ENCODE measurements at regions not wholly inside any gene's neighbourhood (a gene's known extent, or its start where the extent isn't known, plus 50 kb on each side); places are given as distances from the start of the nearest gene placed in this dataset.
A peak's percentile ranks its signal among the peaks of the same experiment; 100 is the strongest.

DNA sequence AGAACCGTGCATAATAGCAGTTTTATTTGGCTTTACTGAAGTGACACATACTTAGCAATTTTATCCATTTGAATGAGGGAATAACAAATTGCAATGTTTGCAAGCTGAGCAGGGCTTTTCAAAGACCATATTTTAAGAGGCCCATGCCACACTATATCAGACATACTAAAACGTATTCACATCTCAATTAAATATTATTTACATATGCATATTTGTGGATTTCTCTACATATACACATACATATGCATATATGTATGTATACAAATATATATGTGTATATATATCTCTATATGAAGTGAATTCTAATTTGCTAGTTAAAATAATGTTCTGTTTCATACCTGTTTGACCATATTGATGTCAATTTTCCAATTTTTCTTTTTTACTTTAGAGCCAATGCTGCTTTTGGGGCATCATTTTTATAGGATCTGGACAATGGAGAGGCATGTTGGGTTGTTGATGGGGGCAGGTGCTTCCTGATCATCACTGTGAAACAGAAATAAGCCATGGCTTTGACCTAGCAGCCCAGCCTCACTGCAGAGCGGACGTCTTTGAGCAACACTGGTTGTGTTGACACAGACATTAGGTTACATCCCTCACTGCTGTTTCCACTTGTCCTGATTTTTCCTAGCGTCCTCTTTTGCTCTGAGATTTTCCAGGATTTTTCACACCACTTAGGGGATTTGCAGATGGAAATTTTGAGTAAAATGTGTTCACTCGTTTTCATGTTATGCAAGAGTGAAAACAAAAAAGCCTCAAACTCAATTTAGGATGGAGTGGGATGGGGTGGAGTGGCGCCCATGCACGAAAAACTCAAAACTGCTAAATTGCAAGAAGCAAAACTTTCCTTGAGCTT, 56.9 kb downstream of the RDH14 start:
- no peak for DNase-seq

DNA sequence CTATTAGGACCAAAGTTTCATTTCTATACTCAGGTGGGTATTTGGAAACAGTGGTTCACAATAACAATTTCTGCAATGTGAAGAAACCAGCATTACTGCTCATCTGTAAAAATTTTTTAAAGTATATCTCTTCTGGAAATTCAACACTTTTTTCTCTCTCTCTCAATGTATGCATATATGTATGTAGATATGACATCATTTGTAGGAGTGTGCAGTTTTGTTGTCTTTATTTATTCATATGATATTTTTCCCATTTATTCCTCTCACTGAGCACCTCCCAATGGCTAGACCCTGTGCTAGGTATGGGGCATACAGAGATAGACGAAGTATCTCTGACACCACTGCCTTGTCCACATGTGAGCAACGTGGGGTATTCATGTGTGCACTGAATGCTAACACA, 58.3 kb downstream of the RDH14 start:
- no peak for DNase-seq

DNA sequence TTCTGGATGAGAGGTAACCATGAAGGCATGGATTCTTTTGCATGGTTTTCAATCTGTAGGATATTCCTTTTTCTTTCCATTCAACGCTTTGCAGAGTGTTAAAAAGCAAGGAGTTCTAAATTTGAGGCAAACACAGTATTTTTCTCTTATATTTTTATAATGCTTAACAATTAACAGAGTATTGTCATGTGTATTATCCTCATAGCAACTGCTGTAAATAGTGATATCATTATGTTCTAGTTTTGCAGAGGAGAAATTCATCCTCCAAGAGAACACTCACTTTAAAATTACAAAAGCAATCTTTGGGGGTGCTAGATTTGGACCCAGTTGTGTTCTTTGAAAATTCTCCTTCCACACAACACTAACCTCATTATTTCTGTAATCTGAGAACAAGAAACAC, 58.7 kb downstream of the RDH14 start:
- no peak for DNase-seq

DNA sequence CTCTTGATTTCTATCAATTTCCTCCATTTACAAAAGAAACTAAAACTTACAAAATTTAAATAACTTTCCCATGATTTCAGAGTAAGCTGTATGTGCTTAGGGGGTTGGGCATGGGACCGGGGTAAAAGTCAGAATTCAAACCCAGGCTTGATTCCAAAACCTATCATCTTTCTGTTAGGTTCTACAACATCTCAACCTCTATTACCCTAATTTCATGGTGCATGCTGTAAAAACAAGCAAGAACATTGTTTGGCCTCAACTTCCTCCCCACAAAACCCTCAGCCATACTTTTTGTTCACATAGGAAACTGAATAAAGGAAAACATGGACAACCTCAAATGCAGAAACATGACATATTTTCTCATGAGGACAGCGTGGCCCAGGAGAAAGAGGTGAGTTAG, 59.3 kb downstream of the RDH14 start:
- DNase-seq = no peak

DNA sequence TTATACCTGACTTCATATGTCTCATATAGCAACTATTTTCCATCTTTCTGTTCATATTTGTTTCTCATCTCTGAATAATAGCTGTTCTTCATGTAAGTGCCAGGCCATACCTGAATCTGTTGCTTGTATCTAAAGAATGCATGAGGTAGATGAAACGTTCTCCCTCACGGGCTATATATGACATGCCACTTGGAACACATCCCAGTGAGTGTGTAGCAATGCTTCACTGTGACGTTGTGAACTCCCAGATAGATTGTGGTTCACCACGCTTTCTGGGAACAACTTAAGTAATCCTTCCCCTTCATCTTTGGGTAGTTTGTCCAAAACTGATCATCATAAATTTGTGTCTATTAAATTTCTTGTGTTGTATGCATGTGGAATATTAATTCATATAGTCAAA, 60.1 kb downstream of the RDH14 start:
- peak in 1 of 4 experiments; percentile 8 for DNase-seq

DNA sequence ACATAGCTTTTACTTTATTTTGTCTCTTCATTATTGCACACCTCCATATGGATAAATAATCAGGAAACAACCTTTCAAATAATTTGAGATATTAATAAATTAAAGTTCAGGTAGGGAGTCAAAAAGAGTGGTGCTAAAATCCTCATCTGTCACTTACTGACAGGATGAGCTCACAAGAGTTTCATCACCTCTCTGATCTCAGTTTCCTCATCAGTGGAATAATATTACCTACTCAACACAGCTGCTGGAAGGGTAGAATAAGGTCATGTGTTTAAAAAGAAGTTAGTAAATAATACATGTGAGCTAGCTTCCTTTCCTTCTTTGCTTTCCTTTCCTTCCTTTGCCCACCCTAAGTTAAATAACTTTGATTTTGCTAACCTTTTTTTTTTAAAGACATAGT, 61.9 kb downstream of the RDH14 start:
- DNase-seq = no peak

DNA sequence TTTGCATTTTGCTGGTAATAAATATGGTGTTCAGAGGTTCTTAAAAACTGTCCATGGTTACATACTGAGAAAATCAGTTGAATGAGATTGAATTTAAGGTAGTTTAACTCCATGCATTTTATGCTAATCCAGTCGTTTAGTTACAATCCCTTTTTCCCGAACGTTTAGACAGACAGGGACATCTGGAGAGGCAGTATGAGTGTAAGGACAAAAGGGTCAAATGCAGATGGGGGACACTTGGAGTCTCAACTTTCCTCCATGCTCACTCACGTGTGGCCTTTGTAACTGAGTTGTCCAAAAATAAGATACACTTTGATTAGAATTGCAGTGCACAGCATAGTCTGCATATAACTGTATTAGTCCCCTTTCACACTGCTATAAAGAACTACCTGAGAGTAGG, 63.9 kb downstream of the RDH14 start:
- no peak for DNase-seq

DNA sequence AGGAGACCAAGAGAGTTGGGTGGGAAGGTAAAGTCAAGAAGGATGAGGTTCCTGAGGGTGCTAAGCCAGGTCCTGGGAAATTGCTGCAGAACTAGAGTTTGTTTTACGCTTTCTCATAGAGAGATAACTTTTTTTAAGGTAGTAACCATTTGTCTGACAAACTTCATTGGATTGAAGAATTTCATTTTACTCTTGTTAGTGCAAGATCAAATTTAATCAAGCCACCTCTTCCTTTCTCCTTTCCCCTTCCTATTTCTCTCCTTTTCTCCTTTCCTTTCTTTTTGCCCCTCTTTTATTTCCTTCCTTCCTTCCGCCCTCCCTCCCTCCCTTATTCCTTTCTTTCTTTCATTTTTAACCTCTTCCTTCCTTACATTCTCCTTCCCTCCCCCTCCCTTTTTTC, 65.4 kb downstream of the RDH14 start:
- no peak for DNase-seq

DNA sequence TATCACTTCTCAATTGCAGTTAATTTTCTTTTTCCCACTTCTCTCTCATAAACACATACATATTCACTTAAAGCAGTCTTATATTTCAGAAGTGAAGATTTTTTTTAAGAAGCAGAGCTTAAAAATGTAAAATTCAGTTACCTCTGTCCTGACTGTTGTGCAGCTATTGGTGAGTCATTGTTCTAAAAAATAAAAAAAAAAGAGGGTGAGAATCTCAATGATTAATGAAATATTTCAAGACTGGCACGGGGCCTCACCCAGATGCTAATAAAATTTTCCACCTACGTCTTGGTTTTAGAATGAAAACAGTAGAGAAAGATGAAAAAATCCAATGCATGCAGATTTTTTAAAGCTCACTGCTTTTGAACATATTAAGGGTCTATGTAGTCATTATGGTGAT, 67.7 kb downstream of the RDH14 start:
- DNase-seq = no peak

DNA sequence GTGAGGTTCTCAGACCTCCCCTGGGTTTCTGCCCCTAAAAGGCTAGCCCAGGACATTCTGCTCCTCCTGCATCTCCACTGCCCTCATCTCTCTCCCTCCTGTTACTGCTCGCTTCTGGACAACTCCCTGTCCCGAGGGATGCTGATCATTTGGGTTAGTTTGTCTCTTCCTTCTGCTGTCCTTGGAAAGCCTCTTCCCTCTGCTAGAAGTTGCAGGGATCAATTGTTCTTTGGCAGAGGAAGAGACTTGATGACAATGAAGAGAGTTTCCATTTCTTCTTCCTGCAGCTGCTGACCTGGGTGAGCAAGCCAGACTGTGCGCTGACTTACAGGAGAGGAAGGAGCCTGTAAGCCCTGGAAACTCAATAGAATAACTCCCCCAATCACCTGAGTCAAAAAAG, 68.9 kb downstream of the RDH14 start:
- no peak for DNase-seq

DNA sequence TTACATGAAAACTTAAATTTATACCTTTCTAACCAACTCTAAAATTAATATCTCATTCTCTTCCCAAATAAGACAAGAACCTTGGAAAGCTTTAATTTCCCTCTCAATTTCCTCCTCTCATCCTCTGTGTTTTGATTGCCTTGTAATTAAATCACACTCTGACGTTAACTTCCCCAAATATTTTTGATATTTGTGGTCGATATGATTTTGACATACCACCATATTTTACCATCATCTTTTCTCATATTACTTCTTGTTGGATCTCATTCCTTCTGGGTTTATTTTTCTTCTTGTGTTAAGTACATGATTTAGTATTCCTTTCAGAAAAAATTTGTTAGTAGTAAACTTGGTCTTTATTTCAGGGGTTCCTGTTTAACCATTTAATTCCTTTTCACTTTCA, 69.6 kb downstream of the RDH14 start:
- no peak for DNase-seq

DNA sequence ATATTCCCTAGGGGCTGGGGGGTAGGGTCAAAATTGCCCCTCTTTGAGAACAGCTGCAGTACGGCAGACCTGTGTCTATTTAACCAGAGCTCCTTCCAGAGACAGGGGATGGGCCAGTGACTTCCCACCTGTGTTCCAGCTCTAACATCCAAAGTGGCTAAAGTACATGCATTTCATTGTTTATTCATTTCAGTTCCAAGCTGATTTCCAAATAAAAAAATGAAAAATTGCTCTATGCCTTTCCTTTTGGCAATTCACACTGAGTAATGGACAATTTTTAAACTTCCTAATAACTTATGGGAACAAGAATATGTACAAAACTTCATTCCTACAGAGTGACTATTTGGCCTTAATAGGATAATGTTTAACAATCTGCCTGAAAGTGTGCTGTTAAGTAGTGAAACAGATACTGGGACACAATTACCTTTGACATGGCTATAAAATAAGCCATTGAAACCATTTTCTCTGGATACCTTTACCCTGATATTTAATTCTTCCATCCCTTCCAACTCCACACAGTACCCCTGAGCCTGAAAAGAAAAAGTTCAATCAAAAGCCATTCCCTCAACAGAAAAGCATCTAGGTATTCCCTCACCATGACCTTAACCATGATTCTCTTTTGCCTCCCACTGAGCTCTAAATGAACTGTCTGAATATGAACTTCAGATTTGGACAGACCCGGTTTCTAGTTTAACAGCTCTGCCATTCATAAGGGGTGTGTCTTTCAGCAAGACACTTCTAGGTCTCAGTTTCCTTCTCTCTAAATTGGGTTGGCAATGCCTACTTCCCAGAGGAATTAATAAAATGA, 73.1 kb downstream of the RDH14 start:
- DNase-seq = no peak

DNA sequence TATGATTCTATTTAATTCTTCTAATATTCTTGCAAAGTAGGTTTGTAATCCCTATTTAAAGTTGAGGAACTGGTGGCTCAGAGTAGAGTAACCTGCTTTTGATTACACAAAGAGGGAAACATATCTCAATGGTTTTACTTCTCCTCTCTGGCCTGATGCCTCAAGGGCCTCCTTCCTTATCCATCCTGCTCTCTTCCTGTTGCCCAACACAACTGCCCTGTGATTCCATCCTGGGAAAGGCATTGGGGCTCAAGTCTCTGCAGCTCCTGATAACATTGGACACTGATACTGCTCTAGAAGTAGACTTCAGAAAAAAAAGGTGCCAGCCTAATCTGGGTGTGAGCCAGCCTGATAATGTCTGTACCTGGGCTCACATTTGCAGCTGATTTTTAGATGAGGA, 75.8 kb downstream of the RDH14 start:
- no peak for DNase-seq

DNA sequence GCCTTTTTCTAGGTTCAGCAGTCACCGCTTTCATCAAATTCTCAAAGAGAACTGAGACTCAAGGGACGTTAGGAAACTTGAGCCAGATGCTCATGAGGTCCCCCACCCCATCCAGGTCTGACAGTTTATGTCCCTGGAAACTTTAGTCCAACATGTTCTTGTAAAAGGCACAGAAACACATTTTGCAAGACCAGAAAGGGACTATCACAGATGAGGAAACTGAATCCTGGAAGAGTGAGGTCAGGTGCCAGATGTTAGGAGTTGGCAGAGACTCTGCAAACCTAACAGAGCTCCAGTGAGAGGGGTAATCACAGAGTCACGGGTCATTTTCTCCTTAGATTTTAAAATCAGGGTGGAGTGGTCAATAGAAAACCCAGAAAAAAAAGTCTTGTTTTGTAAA, 76.6 kb downstream of the RDH14 start:
- DNase-seq = no peak

DNA sequence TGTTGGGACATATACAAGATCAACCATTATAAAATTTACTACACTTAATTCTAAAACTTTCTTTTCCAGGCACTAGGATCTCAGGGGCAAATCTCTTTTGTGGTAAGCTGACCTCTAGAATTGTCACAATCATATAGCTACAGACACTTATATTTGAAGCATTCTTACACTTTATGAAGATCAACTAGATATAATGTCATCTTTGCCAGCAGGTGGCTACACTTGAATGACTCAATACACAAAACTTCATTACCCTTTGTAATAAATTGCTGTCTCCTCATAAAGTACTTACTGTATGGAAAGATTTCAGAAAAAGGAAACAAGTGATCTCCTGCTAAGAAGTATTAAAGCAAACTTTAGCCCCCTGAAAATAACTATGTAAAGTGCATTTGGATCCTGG, 77.8 kb downstream of the RDH14 start:
- no peak for DNase-seq

DNA sequence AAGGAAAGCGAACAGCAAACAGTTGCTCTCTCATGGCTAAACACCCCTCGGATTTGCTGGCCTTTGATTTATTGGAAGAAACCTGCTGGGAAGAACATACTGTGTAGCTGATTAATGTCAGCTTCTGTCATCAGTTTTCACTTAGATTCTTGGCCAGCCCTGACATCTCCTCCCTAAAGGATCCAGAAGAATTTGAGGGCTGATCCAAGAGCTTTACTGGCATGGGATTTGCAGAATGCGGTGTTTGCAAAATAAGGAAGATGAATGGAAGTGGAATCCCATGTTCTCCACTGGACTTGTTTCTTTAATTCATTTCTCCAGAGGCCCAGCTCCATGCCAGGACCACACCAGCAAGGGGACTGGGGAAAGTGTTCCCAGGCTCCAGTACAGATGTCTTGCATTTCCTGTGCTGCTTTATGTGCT, 80.5 kb downstream of the RDH14 start:
- no peak for DNase-seq

DNA sequence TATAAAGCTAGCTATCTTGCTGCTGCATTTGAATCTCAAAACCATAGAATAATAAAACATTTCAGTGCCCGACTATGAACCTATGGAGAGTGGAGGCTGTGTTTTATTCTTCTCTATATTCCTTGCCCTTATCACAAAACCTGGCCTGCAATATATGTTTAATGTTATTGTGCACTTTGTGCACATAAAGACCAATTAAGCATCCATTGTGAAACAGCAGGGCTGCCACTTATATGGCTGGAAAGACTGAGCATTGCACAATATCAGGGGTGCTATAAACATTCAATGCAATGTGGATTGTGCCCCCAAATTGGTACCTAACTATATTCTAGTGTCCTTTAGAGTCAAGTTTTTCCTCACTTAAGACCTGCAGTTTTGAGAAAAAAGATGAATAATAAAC, 83.2 kb downstream of the RDH14 start:
- no peak for DNase-seq

DNA sequence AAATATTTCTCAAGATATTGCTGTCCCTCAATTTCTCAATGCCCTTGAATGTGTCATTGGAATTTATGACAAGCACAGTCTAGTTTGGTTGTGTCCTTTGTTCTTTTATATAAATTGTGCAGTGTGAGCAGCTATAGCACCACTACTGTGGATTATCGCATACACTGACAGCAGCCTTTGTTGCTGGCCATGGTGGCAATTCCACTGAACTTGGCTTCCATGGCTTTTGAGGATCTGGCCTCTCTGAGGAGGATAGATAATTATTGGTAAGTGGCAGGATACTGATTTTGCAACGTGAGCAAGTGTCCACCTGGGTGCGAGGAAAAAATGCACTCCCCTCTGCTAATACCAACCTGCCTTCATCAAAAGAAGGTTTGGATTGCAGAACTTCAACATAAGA, 84.0 kb downstream of the RDH14 start:
- DNase-seq = no peak

DNA sequence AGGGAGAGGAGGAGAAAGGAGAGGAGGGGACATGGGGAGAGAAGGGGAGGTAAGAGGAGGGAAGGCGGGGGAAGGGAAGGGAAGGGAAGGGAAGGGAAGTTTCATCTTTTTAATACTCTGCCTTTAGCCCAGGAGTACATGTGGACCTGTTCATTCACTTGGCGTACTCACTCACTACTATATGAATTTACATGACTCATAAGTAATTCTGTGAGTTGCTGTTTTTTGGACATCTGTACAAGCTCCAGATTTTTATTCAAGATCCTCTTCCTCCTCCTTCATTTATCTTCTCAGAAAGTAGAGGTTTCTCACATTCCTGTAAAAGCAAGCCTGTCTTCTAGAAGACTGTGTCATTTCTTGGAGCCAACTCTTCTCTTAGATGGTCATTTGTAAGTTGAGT, 84.6 kb downstream of the RDH14 start:
- no peak for DNase-seq

DNA sequence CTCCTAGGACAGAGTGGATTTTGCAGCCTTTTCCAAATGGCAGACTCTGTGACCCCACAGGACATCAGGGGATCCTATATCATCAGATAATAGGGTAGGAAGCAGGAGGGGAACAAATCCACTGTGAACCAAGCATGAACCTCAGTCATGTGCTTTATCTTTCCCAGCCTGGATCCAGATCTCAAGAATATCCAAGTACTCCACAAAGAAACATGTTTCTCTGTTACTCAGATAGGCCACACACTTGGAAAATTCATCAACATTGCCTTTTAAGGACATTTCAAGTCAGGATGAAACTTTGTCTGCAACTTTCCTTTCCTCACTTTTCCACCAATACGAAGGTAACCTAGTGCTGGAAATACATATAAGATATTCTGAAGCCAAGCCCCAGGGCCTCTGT, 85.8 kb downstream of the RDH14 start:
- no peak for DNase-seq

DNA sequence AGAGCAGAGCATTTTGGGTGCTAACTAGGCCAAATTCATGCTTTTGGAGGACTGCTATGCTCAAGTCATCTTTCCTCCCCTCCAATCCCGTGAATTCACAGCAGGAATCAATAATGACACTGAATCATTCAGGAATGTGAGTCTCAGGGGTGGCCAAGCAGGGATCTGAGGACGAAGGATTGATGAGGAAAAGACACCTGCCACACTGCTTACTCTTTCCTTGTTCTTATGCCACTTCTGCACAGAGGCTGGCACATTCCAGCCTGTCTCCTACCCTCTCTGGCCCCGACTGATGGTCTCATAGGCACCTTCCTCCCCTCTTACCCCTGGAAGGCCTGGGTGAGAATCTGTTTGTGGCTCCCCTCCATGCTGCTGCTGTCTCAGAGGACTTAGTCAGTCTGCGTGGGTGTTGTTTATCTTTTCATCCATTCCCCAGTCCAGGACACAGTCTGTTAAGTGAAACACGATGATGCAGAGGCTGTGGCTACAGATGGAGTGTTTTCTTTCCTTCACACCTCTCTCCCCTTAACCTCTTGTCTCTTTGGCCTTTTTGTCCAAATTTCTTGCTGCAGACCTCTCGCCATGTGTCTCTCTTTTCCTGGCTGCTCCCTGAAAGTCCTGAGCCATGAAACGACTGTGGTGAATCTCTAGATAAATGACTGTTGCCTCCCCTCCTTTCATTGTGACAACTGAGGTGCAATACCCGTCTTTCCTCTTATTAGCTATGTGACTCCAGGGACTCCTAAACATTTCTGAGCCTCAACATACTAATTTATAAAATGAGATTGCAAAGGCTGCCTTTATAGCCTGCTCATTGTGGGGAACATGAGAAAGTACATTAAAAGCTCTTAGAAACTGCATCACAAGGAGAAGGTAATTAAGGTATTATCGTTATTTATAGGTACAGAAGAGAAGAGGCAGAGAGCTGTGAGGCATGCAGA, 86.9 kb downstream of the RDH14 start:
- no peak for DNase-seq

DNA sequence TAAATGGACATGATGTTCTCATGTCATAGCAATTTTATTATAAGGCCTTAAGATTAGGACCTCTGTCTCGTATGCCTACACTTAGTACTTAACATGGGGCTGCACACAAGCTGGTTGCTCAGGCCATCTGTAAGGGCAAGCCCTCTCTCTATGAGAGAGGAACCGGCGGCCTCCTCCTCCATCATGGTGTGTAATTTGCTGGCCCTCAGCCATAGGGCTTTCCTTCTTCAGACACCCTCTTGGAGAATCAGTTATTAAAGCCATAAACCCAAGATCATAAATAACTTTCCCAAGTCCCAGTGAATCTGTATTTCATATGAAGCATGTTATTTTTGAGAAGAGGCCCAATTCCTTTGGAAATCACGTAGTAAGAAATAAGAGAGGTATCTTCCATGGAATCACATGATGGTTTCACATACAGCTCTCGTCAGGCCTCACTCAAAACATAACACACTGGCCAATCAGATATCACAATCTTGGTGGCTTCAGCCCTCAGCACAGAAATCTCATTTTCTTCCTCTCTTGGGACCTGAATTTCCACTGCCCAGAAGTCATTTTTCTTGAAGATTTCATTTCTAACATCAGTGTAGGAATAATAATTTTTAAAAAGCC, 92.6 kb downstream of the RDH14 start:
- DNase-seq = no peak

DNA sequence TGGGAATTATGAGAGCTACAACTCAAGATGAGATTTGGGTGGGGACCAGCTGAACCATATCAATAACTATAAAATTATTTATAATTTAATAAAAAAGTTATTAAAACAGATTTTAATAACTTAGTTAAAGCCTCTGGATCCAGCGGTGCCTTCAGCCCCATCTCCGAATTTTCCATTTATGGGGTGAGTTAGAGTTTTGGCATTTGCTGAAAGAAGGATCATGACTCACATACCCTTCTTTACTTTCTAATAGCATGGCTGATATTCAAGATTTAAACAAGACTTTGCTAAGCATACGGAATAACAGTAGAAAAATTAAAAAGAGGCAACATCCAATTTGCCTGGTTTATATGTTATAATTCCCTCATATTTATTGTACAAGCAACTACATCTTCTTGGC, 94.5 kb downstream of the RDH14 start:
- no peak for DNase-seq

Measured in suppressor macrophage (primary cell).